ENCODE measurements at regions not wholly inside any gene's neighbourhood (a gene's known extent, or its start where the extent isn't known, plus 50 kb on each side); places are given as distances from the start of the nearest gene placed in this dataset.

- no peak for TF ChIP-seq EP300 (IDR thresholded peaks at IDR 0.05)
- no peak for TF ChIP-seq POLR2A (IDR thresholded peaks at IDR 0.05)
- no peak for TF ChIP-seq CTCF (IDR thresholded peaks at IDR 0.05)
These were observed 51.0 kb upstream of the BCL11B start for GRCh38 chr14:99322731-99323599.

All from sigmoid colon (tissue), 4 donors.